Smooth muscle cell (in vitro differentiated cells): ENCODE measurements at regions not wholly inside any gene's neighbourhood (a gene's known extent, or its start where the extent isn't known, plus 50 kb on each side); places are given as distances from the start of the nearest gene placed in this dataset.

Source experiments
- DNase-seq: peaks from one replicate; lab custom pipeline; 2025; ENCODE audit not compliant: unreplicated experiment; lab: John Stamatoyannopoulos, UW
- H2AFZ ChIP-seq: fragments of 200-600 bp; sonication (generic); 2 replicates; pipeline ENCODE4 v1.6.0; 2016; ENCODE audit warnings: antibody characterized with exemption, low read depth, mild to moderate bottlenecking
- H3F3A ChIP-seq: fragments of 200-600 bp; sonication (generic); 2 replicates; pipeline ENCODE4 v1.6.0; 2017; ENCODE audit warnings: antibody characterized with exemption, low read depth
- H3K27ac ChIP-seq: fragments of 200-600 bp; sonication (generic); 2 replicates; pipeline ENCODE4 v1.5.1; 2016; ENCODE audit warnings: low read depth, mild to moderate bottlenecking
- H3K27me3 ChIP-seq: fragments of 200-600 bp; sonication (generic); 2 replicates; pipeline ENCODE4 v1.6.1; 2016; ENCODE audit warnings: low read depth, mild to moderate bottlenecking
- H3K36me3 ChIP-seq: fragments of 200-600 bp; sonication (generic); 2 replicates; pipeline ENCODE4 v1.5.1; 2016; ENCODE audit warnings: low read depth
- H3K4me1 ChIP-seq: fragments of 200-600 bp; sonication (generic); 2 replicates; pipeline ENCODE4 v1.5.1; 2016; ENCODE audit warnings: low read depth
- H3K4me2 ChIP-seq: fragments of 200-600 bp; sonication (generic); 2 replicates; pipeline ENCODE4 v1.6.0; 2016; ENCODE audit warnings: mild to moderate bottlenecking
- H3K4me3 ChIP-seq: fragments of 200-600 bp; sonication (generic); 2 replicates; pipeline ENCODE4 v1.5.1; 2016; ENCODE audit warnings: mild to moderate bottlenecking
- H3K79me2 ChIP-seq: fragments of 200-600 bp; sonication (generic); 2 replicates; pipeline ENCODE4 v1.6.0; 2016; ENCODE audit warnings: low read depth, mild to moderate bottlenecking
- H3K9ac ChIP-seq: fragments of 200-600 bp; sonication (generic); 2 replicates; pipeline ENCODE4 v1.6.0; 2016; ENCODE audit warnings: low read depth
- H3K9me3 ChIP-seq: fragments of 200-600 bp; sonication (generic); replicated peaks from 2 replicates; pipeline ENCODE4 v1.5.1; 2016; ENCODE audit warnings: low read depth
- H4K20me1 ChIP-seq: fragments of 200-600 bp; sonication (generic); 2 replicates; pipeline ENCODE4 v1.6.0; 2016; ENCODE audit warnings: low read depth
- WGBS: methylation state at CpG from one replicate; pipeline ENCODE4 v1.1.7; 2016; ENCODE audit warnings: low lambda C conversion rate; 5-methylcytosine and 5-hydroxymethylcytosine counted together
- TF ChIP-seq, protein P1 (sequence below): fragments of 200-600 bp; sonication (generic); IDR thresholded peaks from 2 replicates; pipeline ENCODE4 v1.5.1; 2017; ENCODE audit warnings: borderline replicate concordance, mild to moderate bottlenecking, antibody characterized with exemption; ENCODE audit not compliant: insufficient read depth, poor library complexity, severe bottlenecking

GRCh38 chr5:165244407-165244806 lies 1739.0 kb downstream of the MAT2B start:
- Histone ChIP-seq H3K4me1 (no peaks in the 10 kb centered on the region), H2AFZ (no peak overlapping the region), H3K4me3 (no peak overlapping the region), H3K9ac (no peak overlapping the region), H3K36me3 (no peaks in the 10 kb centered on the region), H3K9me3 (no peaks in the 10 kb centered on the region), H3F3A (no peaks in the 10 kb centered on the region), H3K27me3 (no peaks in the 10 kb centered on the region), H3K27ac (no peak overlapping the region), H3K79me2 (no peaks in the 10 kb centered on the region), H3K4me2 (no peak overlapping the region), H4K20me1 (no peaks in the 10 kb centered on the region)
- TF ChIP-seq, protein P1, sequence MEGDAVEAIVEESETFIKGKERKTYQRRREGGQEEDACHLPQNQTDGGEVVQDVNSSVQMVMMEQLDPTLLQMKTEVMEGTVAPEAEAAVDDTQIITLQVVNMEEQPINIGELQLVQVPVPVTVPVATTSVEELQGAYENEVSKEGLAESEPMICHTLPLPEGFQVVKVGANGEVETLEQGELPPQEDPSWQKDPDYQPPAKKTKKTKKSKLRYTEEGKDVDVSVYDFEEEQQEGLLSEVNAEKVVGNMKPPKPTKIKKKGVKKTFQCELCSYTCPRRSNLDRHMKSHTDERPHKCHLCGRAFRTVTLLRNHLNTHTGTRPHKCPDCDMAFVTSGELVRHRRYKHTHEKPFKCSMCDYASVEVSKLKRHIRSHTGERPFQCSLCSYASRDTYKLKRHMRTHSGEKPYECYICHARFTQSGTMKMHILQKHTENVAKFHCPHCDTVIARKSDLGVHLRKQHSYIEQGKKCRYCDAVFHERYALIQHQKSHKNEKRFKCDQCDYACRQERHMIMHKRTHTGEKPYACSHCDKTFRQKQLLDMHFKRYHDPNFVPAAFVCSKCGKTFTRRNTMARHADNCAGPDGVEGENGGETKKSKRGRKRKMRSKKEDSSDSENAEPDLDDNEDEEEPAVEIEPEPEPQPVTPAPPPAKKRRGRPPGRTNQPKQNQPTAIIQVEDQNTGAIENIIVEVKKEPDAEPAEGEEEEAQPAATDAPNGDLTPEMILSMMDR: no peak
- WGBS: 93% methylated on average over 3 of the region's 3 CpGs
- no peak for DNase-seq

DNA sequence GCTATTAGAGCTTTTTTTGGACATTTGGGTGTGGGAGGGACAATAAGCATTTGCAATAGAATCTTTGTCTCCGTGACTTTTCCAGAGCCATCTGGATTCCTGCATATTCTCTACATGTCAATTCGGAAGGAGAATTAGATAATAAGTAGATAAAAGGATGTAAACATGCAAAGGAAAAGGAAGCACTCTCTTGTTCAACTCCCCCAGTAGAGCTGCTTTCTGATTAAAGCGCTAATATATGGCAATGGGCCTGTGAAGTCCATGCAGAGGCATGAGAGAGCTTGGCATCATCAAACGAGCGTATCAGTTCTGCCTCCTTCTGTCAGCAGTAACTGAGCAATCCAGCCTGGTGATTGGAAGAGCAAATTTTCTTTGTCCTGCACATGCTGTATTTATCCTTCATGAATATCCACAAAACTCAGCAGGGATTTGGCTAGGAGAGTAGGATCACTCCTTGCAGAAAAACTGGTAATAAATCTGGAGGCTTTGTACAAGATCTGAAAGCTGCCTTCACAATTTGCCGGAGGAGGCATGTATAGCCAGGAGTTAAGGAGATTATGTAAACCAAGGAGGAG lies 1752.9 kb downstream of the MAT2B start:
- no peak overlapping the region for H3K9ac ChIP-seq
- peaks cover 3% of the 10 kb centered on the region for H3K27me3 ChIP-seq
- no peaks in the 10 kb centered on the region for H3F3A ChIP-seq
- no peak overlapping the region for H2AFZ ChIP-seq
- TF ChIP-seq, protein P1: no peak
- H3K79me2 ChIP-seq: no peaks in the 10 kb centered on the region
- H3K4me3 ChIP-seq: no peak overlapping the region
- no peaks in the 10 kb centered on the region for H3K36me3 ChIP-seq
- DNase-seq: no peak
- H4K20me1 ChIP-seq: no peaks in the 10 kb centered on the region
- WGBS: 61% methylated on average over 6 of the region's 6 CpGs
- H3K4me2 ChIP-seq: no peak overlapping the region
- H3K9me3 ChIP-seq: no peaks in the 10 kb centered on the region
- no peak overlapping the region for H3K27ac ChIP-seq
- H3K4me1 ChIP-seq: peaks cover 3% of the 10 kb centered on the region

DNA sequence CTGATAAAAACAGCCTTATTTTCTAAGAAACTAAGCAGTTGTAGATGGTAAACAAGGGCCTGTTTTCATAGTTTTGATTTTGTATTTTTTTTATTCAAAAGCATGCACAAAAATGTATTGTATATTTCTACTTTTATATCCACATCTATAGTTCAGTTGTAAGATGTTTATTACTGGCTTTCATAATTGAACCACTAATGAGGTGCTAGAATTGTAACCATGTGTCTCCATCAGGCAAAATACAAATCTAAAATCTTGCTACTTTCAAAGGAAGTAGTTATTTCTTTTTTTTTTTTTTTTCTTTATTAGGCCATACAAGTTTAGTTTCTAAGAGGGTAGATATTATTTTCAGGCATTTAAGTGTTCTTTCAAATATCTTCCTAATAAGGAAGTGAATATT lies 1755.0 kb downstream of the MAT2B start:
- Histone ChIP-seq H2AFZ (no peak overlapping the region), H3K4me2 (no peak overlapping the region), H3K9ac (no peak overlapping the region), H3K4me3 (no peak overlapping the region), H3K9me3 (no peaks in the 10 kb centered on the region), H3K36me3 (no peaks in the 10 kb centered on the region), H3K79me2 (no peaks in the 10 kb centered on the region), H4K20me1 (no peaks in the 10 kb centered on the region), H3F3A (no peaks in the 10 kb centered on the region), H3K4me1 (peaks cover 7% of the 10 kb centered on the region), H3K27ac (no peak overlapping the region), H3K27me3 (peaks cover 3% of the 10 kb centered on the region)
- TF ChIP-seq, protein P1: no peak
- DNase-seq: no peak

DNA sequence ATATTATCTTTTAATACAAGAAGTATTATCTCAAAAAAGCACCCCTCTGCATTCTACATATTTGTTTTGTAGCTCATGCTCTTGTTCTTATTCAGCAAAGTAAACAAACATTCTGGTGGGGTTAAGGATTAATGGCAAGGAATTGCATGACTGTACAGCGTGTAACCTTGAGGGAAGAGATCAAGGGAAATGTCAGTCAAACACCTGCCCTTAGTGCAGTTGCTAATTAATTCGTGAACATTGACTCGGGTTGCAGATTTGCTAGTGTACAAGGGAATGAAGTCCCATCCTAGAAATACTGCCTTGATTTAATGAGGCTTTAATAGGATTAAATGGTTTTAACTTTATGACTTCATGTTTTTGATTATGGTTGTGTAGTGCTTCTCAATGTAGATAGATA lies 1758.1 kb downstream of the MAT2B start:
- Histone ChIP-seq H3K27ac (no peak overlapping the region), H3K4me1 (peaks cover 4% of the 10 kb centered on the region), H3K79me2 (no peaks in the 10 kb centered on the region), H2AFZ (no peak overlapping the region), H3K9ac (no peak overlapping the region), H3K4me2 (peak overlapping the region; percentile 14), H3K27me3 (peaks cover 8% of the 10 kb centered on the region), H3K36me3 (no peaks in the 10 kb centered on the region), H3K4me3 (no peak overlapping the region), H3K9me3 (no peaks in the 10 kb centered on the region), H3F3A (no peaks in the 10 kb centered on the region), H4K20me1 (no peaks in the 10 kb centered on the region)
- WGBS: 57% methylated on average over 3 of the region's 3 CpGs
- DNase-seq: no peak
- TF ChIP-seq, protein P1: no peak
